Sigmoid colon (tissue), 4 donors: ENCODE measurements at regions not wholly inside any gene's neighbourhood (a gene's known extent, or its start where the extent isn't known, plus 50 kb on each side); places are given as distances from the start of the nearest gene placed in this dataset.

Source experiments
- EP300 ChIP-seq, 4 donors: sonication (generic); formaldehyde crosslinking; IDR thresholded peaks; one replicate each; pipeline ENCODE4 v1.6.1; 2017; ENCODE audit warnings: antibody characterized with exemption in 4 of 4
- POLR2AphosphoS5 ChIP-seq, 4 donors: sonication (generic); formaldehyde crosslinking; IDR thresholded peaks; one replicate each; pipeline ENCODE4 v1.6.1; 2017; ENCODE audit warnings: antibody characterized with exemption in 4 of 4
- TF ChIP-seq, protein P1 (sequence below), 4 experiments: fragments of 450-650 bp in 3 of 4; fragments of 200-600 bp in 1 of 4; IDR thresholded peaks; one replicate each; pipeline ENCODE4 v1.5.1; 2016 to 2019; ENCODE audit warnings: antibody characterized with exemption in 4 of 4, mild to moderate bottlenecking in 3 of 4, moderate library complexity in 2 of 4

DNA sequence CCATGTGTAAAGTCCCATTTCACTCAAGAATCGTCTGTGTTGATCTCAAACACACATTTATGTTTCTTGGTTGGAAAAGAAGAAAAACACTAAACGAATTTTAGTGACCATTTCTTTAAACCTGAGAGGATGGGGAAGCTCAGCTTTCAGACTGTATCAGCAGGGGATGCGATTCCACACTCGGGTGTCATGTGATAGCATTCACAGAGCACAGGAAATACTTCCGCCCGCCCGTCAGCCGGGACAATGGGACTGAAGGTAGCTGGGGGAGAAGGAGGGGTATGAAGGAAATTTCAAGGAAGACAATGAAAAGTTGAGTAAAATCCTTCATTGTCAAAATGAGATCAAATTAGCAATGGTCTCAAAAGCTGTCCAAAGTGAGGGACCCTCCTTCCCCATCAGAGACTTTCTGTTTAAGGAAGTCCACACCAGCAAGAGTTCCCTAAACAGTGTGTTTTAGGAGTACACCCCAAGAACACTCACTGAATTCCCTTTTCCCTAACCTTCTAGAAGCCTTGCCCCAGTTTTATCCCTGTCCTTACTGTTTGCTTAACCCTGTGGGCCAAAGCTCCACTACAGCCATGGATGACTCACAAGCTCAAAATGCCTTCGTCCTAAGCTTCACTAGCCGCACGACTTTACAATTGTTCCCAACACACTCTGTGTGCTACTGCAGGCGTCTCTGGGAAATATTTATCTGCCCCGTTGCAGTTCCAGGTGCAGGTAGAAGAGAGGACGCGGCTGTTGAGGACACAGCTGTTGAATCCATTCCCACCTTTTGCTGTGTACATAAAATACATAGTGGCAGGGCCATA is 51.4 kb upstream of the SIM2 start:
- TF ChIP-seq, protein P1, sequence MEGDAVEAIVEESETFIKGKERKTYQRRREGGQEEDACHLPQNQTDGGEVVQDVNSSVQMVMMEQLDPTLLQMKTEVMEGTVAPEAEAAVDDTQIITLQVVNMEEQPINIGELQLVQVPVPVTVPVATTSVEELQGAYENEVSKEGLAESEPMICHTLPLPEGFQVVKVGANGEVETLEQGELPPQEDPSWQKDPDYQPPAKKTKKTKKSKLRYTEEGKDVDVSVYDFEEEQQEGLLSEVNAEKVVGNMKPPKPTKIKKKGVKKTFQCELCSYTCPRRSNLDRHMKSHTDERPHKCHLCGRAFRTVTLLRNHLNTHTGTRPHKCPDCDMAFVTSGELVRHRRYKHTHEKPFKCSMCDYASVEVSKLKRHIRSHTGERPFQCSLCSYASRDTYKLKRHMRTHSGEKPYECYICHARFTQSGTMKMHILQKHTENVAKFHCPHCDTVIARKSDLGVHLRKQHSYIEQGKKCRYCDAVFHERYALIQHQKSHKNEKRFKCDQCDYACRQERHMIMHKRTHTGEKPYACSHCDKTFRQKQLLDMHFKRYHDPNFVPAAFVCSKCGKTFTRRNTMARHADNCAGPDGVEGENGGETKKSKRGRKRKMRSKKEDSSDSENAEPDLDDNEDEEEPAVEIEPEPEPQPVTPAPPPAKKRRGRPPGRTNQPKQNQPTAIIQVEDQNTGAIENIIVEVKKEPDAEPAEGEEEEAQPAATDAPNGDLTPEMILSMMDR (IDR thresholded peaks at IDR 0.05) = no peak
- TF ChIP-seq EP300 (IDR thresholded peaks at IDR 0.05) = no peak
- no peak for TF ChIP-seq POLR2AphosphoS5 (IDR thresholded peaks at IDR 0.05)
